ENCODE measurements at regions not wholly inside any gene's neighbourhood (a gene's known extent, or its start where the extent isn't known, plus 50 kb on each side); places are given as distances from the start of the nearest gene placed in this dataset.

DNA sequence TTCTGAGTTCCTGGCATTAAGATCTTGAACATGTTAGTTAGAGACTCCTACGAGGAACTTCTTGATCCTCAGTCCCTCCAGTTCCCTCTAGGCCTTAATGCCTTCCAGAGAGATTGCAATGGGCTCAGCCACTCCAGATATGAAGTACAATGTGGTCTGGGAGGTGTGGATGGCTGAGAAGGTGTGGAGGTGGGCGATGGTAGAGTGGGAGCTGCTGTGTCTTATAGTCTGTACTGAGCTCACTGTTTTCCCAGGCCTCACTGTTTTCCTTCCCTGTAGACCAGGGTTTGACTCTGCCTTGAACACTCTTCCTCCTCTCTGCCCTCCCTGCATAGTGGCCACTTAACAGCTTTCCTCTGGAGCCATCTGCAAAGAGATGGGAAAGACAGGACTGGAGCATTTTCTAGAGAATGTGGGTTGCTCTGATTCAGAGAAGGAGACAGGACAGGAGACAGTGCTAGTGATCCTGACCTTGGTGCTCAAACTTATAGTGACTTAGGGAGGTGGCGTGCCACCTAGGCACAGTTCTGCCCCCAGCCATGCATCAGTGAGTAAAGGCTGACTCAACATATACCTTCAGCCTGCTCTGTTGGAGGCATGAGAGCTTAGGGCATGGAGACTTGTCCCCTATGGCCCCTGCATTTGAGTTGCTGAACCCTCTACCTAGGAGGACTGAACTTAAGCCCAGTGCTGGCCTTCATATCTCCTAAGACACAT is 129.7 kb downstream of the TDRD15 start:
- Histone ChIP-seq H3K4me1 (no peaks in the 10 kb centered on the region), H3K9ac (no peak overlapping the region), H3K4me2 (ENCODE audit: low read length) (no peak overlapping the region), H3K27ac (no peak overlapping the region), H3K4me3 (ENCODE audit: low read depth, low read length) (no peak overlapping the region), H2AFZ (no peak overlapping the region), H3K27me3 (ENCODE audit: control insufficient read depth, insufficient read depth, low read length) (no peaks in the 10 kb centered on the region), H3K79me2 (no peaks in the 10 kb centered on the region), H3K36me3 (ENCODE audit: control insufficient read depth, insufficient read depth, low read length) (no peaks in the 10 kb centered on the region), H3K9me3 (ENCODE audit: control insufficient read depth, low read length) (no peaks in the 10 kb centered on the region)
- TF ChIP-seq, protein P1, sequence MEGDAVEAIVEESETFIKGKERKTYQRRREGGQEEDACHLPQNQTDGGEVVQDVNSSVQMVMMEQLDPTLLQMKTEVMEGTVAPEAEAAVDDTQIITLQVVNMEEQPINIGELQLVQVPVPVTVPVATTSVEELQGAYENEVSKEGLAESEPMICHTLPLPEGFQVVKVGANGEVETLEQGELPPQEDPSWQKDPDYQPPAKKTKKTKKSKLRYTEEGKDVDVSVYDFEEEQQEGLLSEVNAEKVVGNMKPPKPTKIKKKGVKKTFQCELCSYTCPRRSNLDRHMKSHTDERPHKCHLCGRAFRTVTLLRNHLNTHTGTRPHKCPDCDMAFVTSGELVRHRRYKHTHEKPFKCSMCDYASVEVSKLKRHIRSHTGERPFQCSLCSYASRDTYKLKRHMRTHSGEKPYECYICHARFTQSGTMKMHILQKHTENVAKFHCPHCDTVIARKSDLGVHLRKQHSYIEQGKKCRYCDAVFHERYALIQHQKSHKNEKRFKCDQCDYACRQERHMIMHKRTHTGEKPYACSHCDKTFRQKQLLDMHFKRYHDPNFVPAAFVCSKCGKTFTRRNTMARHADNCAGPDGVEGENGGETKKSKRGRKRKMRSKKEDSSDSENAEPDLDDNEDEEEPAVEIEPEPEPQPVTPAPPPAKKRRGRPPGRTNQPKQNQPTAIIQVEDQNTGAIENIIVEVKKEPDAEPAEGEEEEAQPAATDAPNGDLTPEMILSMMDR (IDR thresholded peaks at IDR 0.05), result no peak

DNA sequence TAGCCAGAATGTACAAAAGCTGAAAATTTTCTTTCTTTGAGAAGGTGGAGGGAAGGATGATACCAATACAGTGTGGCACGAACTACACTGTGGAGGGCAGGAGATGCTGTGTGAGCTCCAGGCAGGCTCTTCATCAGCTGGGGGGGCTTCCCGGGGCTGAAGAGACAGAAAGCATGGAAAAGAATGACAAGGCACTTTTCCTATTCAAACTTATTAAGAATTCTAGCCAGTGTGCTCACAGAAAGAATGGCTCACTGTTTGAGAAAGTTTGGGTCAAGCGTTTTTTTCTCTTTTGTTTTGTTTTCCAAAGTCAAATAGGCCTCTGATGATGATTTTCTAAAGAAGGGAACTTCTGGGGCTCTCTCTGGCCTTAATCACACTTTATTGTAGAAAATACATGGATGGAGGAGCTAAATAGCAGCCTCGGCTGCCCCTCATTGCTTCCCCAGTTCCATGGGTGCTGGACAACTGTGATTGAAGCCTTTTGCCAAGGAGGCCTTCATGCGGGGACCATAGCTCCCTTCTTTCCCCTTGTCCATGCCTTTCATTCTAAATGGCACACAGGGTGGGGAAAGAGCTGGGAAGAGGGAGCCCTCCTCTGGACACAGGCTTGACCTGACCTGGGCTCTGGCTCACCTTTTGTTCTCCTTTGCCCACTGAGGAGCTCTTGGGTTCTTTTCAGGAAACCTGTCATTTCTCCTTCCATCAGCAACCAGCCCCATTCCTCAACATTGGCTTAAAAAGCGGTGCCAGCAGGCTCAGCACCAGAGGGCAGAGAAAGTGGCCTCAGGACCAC is 130.6 kb downstream of the TDRD15 start:
- Histone ChIP-seq H3K36me3 (ENCODE audit: control insufficient read depth, insufficient read depth, low read length) (no peaks in the 10 kb centered on the region), H3K4me3 (ENCODE audit: low read depth, low read length) (no peak overlapping the region), H2AFZ (no peak overlapping the region), H3K27me3 (ENCODE audit: control insufficient read depth, insufficient read depth, low read length) (no peaks in the 10 kb centered on the region), H3K9ac (no peak overlapping the region), H3K9me3 (ENCODE audit: control insufficient read depth, low read length) (no peaks in the 10 kb centered on the region), H3K4me2 (ENCODE audit: low read length) (no peak overlapping the region), H3K27ac (no peak overlapping the region), H3K4me1 (no peaks in the 10 kb centered on the region), H3K79me2 (no peaks in the 10 kb centered on the region)
- TF ChIP-seq, protein P1 (IDR thresholded peaks at IDR 0.05), result no peak

DNA sequence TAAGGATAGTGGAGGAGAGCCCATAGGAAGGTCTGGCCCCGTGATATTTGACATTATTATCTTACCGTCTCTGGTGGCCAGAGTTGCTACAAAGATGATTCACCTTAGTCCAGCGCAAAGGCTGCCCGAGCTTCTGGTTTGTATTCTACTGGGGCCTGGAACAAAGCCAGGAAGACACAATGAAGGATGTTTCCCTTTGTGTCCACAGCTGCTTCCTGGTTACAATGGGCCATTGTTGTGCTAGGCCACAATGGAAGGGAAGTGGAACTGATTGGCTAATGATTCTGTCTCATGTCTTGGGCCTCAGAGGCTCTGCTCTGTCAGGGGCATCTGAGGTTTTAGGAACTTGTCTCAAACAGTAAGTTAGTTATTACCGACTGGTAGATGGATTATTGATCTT is 132.2 kb downstream of the TDRD15 start:
- Histone ChIP-seq H3K27me3 (ENCODE audit: control insufficient read depth, insufficient read depth, low read length) (no peaks in the 10 kb centered on the region), H3K4me3 (ENCODE audit: low read depth, low read length) (no peak overlapping the region), H2AFZ (no peak overlapping the region), H3K9ac (no peak overlapping the region), H3K27ac (no peak overlapping the region), H3K79me2 (no peaks in the 10 kb centered on the region), H3K4me1 (no peaks in the 10 kb centered on the region), H3K9me3 (ENCODE audit: control insufficient read depth, low read length) (no peaks in the 10 kb centered on the region), H3K4me2 (ENCODE audit: low read length) (no peak overlapping the region), H3K36me3 (ENCODE audit: control insufficient read depth, insufficient read depth, low read length) (no peaks in the 10 kb centered on the region)
- TF ChIP-seq, protein P1 (IDR thresholded peaks at IDR 0.05), result no peak

DNA sequence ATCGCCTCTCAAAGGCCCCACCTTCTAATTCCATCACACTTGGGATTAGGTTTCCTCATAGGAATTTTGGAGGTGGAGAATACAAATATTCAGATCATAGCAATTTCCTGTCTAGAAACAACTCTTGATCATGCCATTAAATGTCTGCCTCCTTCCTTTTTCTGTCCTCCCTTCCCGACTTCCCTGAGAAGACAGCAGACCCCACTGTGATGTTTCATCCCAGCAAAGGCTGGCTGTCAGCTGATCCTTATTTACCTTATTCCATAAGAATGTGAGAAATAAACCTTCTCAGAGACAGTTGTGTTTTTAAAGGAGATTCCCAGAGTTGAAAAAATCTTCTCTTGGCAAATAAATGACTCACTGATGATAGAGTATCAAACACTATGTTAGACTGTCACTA is 133.9 kb downstream of the TDRD15 start:
- H3K4me1 ChIP-seq, result no peaks in the 10 kb centered on the region
- no peak overlapping the region for H2AFZ ChIP-seq
- H3K79me2 ChIP-seq, result no peaks in the 10 kb centered on the region
- no peaks in the 10 kb centered on the region for H3K27me3 ChIP-seq (ENCODE audit: control insufficient read depth, insufficient read depth, low read length)
- H3K4me2 ChIP-seq (ENCODE audit: low read length), result no peak overlapping the region
- no peak overlapping the region for H3K27ac ChIP-seq
- H3K9ac ChIP-seq, result no peak overlapping the region
- no peak overlapping the region for H3K4me3 ChIP-seq (ENCODE audit: low read depth, low read length)
- H3K36me3 ChIP-seq (ENCODE audit: control insufficient read depth, insufficient read depth, low read length), result no peaks in the 10 kb centered on the region
- TF ChIP-seq, protein P1 (IDR thresholded peaks at IDR 0.05), result no peak
- no peaks in the 10 kb centered on the region for H3K9me3 ChIP-seq (ENCODE audit: control insufficient read depth, low read length)

Measured in parathyroid adenoma (tissue), 2 donors.